ENCODE measurements at regions not wholly inside any gene's neighbourhood (a gene's known extent, or its start where the extent isn't known, plus 50 kb on each side); places are given as distances from the start of the nearest gene placed in this dataset.

GRCh38 chr13:84760956-84761355 is 878.7 kb upstream of the SLITRK1 start:
- Histone ChIP-seq H3K9ac (ENCODE audit: low read depth, low read length) (no peak overlapping the region), H4K20me1 (ENCODE audit: insufficient read depth, low read length) (no peaks in the 10 kb centered on the region), H3K9me3 (ENCODE audit: insufficient read depth, low read length, severe bottlenecking) (no peaks in the 10 kb centered on the region), H3K79me2 (ENCODE audit: insufficient read depth, low read length) (no peaks in the 10 kb centered on the region), H3K27me3 (ENCODE audit: insufficient read depth, low read length, poor library complexity) (no peaks in the 10 kb centered on the region), H3K36me3 (ENCODE audit: insufficient read depth, low read length) (no peaks in the 10 kb centered on the region), H2AFZ (ENCODE audit: low read depth, low read length) (no peak overlapping the region), H3K4me3 (ENCODE audit: low read depth in 1 of 2, low read length in 2 of 2) (no peak overlapping the region), H3K4me2 (ENCODE audit: insufficient read depth, low read length) (no peak overlapping the region), H3K27ac (ENCODE audit: low read length) (no peak overlapping the region), H3K4me1 (ENCODE audit: insufficient read depth, low read length) (no peaks in the 10 kb centered on the region)
- DNase-seq (no peak), ATAC-seq (ENCODE audit: insufficient read depth, low read depth) (no peak)
- TF ChIP-seq EZH2 (IDR thresholded peaks at IDR 0.05; ENCODE audit: borderline replicate concordance, low read depth, low read length, severe bottlenecking): no peak

GRCh38 chr13:84749126-84749525 is 866.9 kb upstream of the SLITRK1 start:
- no peak overlapping the region for H3K9ac ChIP-seq (ENCODE audit: low read depth, low read length)
- no peaks in the 10 kb centered on the region for H3K4me1 ChIP-seq (ENCODE audit: insufficient read depth, low read length)
- TF ChIP-seq EZH2 (IDR thresholded peaks at IDR 0.05; ENCODE audit: borderline replicate concordance, low read depth, low read length, severe bottlenecking) (no peak), CTCF (IDR thresholded peaks at IDR 0.05; ENCODE audit: borderline replicate concordance, extremely low read depth, low read length, poor library complexity, severe bottlenecking) (no peak)
- H3K4me3 ChIP-seq (ENCODE audit: low read depth in 1 of 2, low read length in 2 of 2): no peak overlapping the region
- no peaks in the 10 kb centered on the region for H3K79me2 ChIP-seq (ENCODE audit: insufficient read depth, low read length)
- ATAC-seq (ENCODE audit: insufficient read depth, low read depth): no peak
- no peaks in the 10 kb centered on the region for H3K9me3 ChIP-seq (ENCODE audit: insufficient read depth, low read length, severe bottlenecking)
- no peak overlapping the region for H3K4me2 ChIP-seq (ENCODE audit: insufficient read depth, low read length)
- no peaks in the 10 kb centered on the region for H3K36me3 ChIP-seq (ENCODE audit: insufficient read depth, low read length)
- no peaks in the 10 kb centered on the region for H4K20me1 ChIP-seq (ENCODE audit: insufficient read depth, low read length)
- H2AFZ ChIP-seq (ENCODE audit: low read depth, low read length): no peak overlapping the region
- no peak for DNase-seq
- no peak overlapping the region for H3K27ac ChIP-seq (ENCODE audit: low read length)
- H3K27me3 ChIP-seq (ENCODE audit: insufficient read depth, low read length, poor library complexity): no peaks in the 10 kb centered on the region

- Histone ChIP-seq H3K4me2 (ENCODE audit: insufficient read depth, low read length) (no peak overlapping the region), H3K79me2 (ENCODE audit: insufficient read depth, low read length) (no peaks in the 10 kb centered on the region), H3K9me3 (ENCODE audit: insufficient read depth, low read length, severe bottlenecking) (no peaks in the 10 kb centered on the region), H2AFZ (ENCODE audit: low read depth, low read length) (no peak overlapping the region), H3K27me3 (ENCODE audit: insufficient read depth, low read length, poor library complexity) (no peaks in the 10 kb centered on the region), H4K20me1 (ENCODE audit: insufficient read depth, low read length) (no peaks in the 10 kb centered on the region), H3K27ac (ENCODE audit: low read length) (no peak overlapping the region), H3K4me3 (ENCODE audit: low read depth in 1 of 2, low read length in 2 of 2) (no peak overlapping the region), H3K36me3 (ENCODE audit: insufficient read depth, low read length) (no peaks in the 10 kb centered on the region), H3K4me1 (ENCODE audit: insufficient read depth, low read length) (no peaks in the 10 kb centered on the region), H3K9ac (ENCODE audit: low read depth, low read length) (no peak overlapping the region)
- no peak for ATAC-seq (ENCODE audit: insufficient read depth, low read depth)
- TF ChIP-seq EZH2 (IDR thresholded peaks at IDR 0.05; ENCODE audit: borderline replicate concordance, low read depth, low read length, severe bottlenecking): no peak
- no peak for TF ChIP-seq CTCF (IDR thresholded peaks at IDR 0.05; ENCODE audit: borderline replicate concordance, extremely low read depth, low read length, poor library complexity, severe bottlenecking)
- no peak for DNase-seq
These were observed 862.8 kb upstream of the SLITRK1 start for GRCh38 chr13:84745051-84745551.

- TF ChIP-seq CTCF (IDR thresholded peaks at IDR 0.05; ENCODE audit: borderline replicate concordance, extremely low read depth, low read length, poor library complexity, severe bottlenecking): no peak
- TF ChIP-seq EZH2 (IDR thresholded peaks at IDR 0.05; ENCODE audit: borderline replicate concordance, low read depth, low read length, severe bottlenecking): no peak
- Histone ChIP-seq H3K4me2 (ENCODE audit: insufficient read depth, low read length) (no peak overlapping the region), H3K79me2 (ENCODE audit: insufficient read depth, low read length) (no peaks in the 10 kb centered on the region), H3K9me3 (ENCODE audit: insufficient read depth, low read length, severe bottlenecking) (no peaks in the 10 kb centered on the region), H3K27ac (ENCODE audit: low read length) (no peak overlapping the region), H3K4me3 (ENCODE audit: low read depth in 1 of 2, low read length in 2 of 2) (no peak overlapping the region), H3K4me1 (ENCODE audit: insufficient read depth, low read length) (no peaks in the 10 kb centered on the region), H4K20me1 (ENCODE audit: insufficient read depth, low read length) (no peaks in the 10 kb centered on the region), H3K9ac (ENCODE audit: low read depth, low read length) (no peak overlapping the region), H3K36me3 (ENCODE audit: insufficient read depth, low read length) (no peaks in the 10 kb centered on the region), H3K27me3 (ENCODE audit: insufficient read depth, low read length, poor library complexity) (no peaks in the 10 kb centered on the region), H2AFZ (ENCODE audit: low read depth, low read length) (no peak overlapping the region)
- no peak for ATAC-seq (ENCODE audit: insufficient read depth, low read depth)
- DNase-seq: no peak
These were observed 861.9 kb upstream of the SLITRK1 start for GRCh38 chr13:84744203-84744602.
